ENCODE measurements at regions not wholly inside any gene's neighbourhood (a gene's known extent, or its start where the extent isn't known, plus 50 kb on each side); places are given as distances from the start of the nearest gene placed in this dataset.

GRCh38 chr5:120229036-120229435 is 235.1 kb upstream of the PRR16 start:
- Histone ChIP-seq H3K4me3 (no peak overlapping the region), H3K36me3 (no peaks in the 10 kb centered on the region), H3K27me3 (no peaks in the 10 kb centered on the region), H3K4me1 (no peaks in the 10 kb centered on the region), H3K9me3 (no peaks in the 10 kb centered on the region), H3K27ac (no peak overlapping the region)
- 100% methylated on average over 1 of the region's 1 CpG for WGBS, 2 donors (ENCODE audit: low coverage in 1 of 2)
- TF ChIP-seq POLR2AphosphoS5 (IDR thresholded peaks at IDR 0.05), result no peak
- TF ChIP-seq POLR2A (IDR thresholded peaks at IDR 0.05), result no peak
- TF ChIP-seq EP300 (IDR thresholded peaks at IDR 0.05), result no peak
- no peak for TF ChIP-seq CTCF (IDR thresholded peaks at IDR 0.05)
- no peak for ATAC-seq

- no peaks in the 10 kb centered on the region for H3K27me3 ChIP-seq
- H3K9me3 ChIP-seq, result no peaks in the 10 kb centered on the region
- H3K4me1 ChIP-seq, result no peaks in the 10 kb centered on the region
- H3K27ac ChIP-seq, result no peak overlapping the region
- H3K36me3 ChIP-seq, result no peaks in the 10 kb centered on the region
- H3K4me3 ChIP-seq, result no peak overlapping the region
- 92 to 100% methylated on average over 1 of the region's 1 CpG for WGBS, 2 donors (ENCODE audit: low coverage in 1 of 2)
- no peak for ATAC-seq
- TF ChIP-seq POLR2A (IDR thresholded peaks at IDR 0.05) (no peak), POLR2AphosphoS5 (IDR thresholded peaks at IDR 0.05) (no peak), CTCF (IDR thresholded peaks at IDR 0.05) (no peak), EP300 (IDR thresholded peaks at IDR 0.05) (no peak)
These were observed 232.5 kb upstream of the PRR16 start for GRCh38 chr5:120231563-120231962.

DNA sequence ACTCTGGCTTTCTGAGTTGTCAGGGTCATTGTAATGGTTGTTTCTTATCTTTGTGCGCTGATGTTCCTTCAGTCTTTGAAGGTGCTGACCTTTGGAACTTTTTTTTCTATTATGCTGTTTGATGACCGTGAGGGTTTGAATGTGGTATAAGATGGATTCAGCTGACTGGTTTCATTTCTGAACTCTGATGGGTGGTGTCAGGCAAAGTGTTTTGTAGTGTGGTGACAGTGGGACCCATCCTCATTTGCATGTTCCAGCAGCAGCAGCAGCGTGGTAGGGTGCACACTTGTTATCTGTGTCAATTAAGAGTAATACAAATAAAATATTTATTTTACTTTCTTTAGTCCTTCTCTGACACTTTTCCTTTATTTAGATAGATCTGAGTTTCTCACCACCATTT is 227.7 kb upstream of the PRR16 start:
- TF ChIP-seq CTCF (IDR thresholded peaks at IDR 0.05) (no peak), EP300 (IDR thresholded peaks at IDR 0.05) (no peak), POLR2AphosphoS5 (IDR thresholded peaks at IDR 0.05) (no peak), POLR2A (IDR thresholded peaks at IDR 0.05) (no peak)
- no peak overlapping the region for H3K4me3 ChIP-seq
- no peak overlapping the region for H3K27ac ChIP-seq
- no peaks in the 10 kb centered on the region for H3K4me1 ChIP-seq
- no peaks in the 10 kb centered on the region for H3K36me3 ChIP-seq
- no peaks in the 10 kb centered on the region for H3K27me3 ChIP-seq
- no peaks in the 10 kb centered on the region for H3K9me3 ChIP-seq
- no peak for ATAC-seq
- WGBS, 2 donors (ENCODE audit: low coverage in 1 of 2), result 74 to 81% methylated on average over 2 of the region's 3 CpGs

- ATAC-seq, result no peak
- H3K27ac ChIP-seq, result no peak overlapping the region
- no peaks in the 10 kb centered on the region for H3K4me1 ChIP-seq
- no peaks in the 10 kb centered on the region for H3K9me3 ChIP-seq
- no peak for TF ChIP-seq EP300 (IDR thresholded peaks at IDR 0.05)
- no peak for TF ChIP-seq CTCF (IDR thresholded peaks at IDR 0.05)
- no peak for TF ChIP-seq POLR2AphosphoS5 (IDR thresholded peaks at IDR 0.05)
- no peak for TF ChIP-seq POLR2A (IDR thresholded peaks at IDR 0.05)
- no peaks in the 10 kb centered on the region for H3K27me3 ChIP-seq
- WGBS, 2 donors (ENCODE audit: low coverage in 1 of 2), result 55 to 86% methylated on average over 1 of the region's 1 CpG
- no peak overlapping the region for H3K4me3 ChIP-seq
- H3K36me3 ChIP-seq, result no peaks in the 10 kb centered on the region
These were observed 225.0 kb upstream of the PRR16 start for GRCh38 chr5:120239086-120239485.

- TF ChIP-seq CTCF (IDR thresholded peaks at IDR 0.05), result no peak
- TF ChIP-seq POLR2A (IDR thresholded peaks at IDR 0.05), result no peak
- no peak for TF ChIP-seq POLR2AphosphoS5 (IDR thresholded peaks at IDR 0.05)
- TF ChIP-seq EP300 (IDR thresholded peaks at IDR 0.05), result no peak
These were observed 223.4 kb upstream of the PRR16 start for GRCh38 chr5:120240706-120241105.

More at GRCh38 chr5:120240706-120241105, 223.4 kb upstream of the PRR16 start:
- Histone ChIP-seq H3K9me3 (no peaks in the 10 kb centered on the region), H3K27me3 (no peaks in the 10 kb centered on the region), H3K4me3 (no peak overlapping the region), H3K4me1 (no peaks in the 10 kb centered on the region), H3K36me3 (no peaks in the 10 kb centered on the region), H3K27ac (no peak overlapping the region)
- no peak for ATAC-seq
